Liver (tissue), 3 donors: ENCODE measurements at regions not wholly inside any gene's neighbourhood (a gene's known extent, or its start where the extent isn't known, plus 50 kb on each side); places are given as distances from the start of the nearest gene placed in this dataset.

Experiments used
- CTCF ChIP-seq: fragments of 150-350 bp; IDR thresholded peaks from 2 replicates; pipeline ENCODE4 v1.5.1; 2017; ENCODE audit warnings: improper control_type of control experiment, low read depth, low read length; ENCODE audit not compliant: missing input control
- FOXA2 ChIP-seq: IDR thresholded peaks from 2 replicates; pipeline ENCODE4 v1.6.1; 2016; ENCODE audit warnings: antibody characterized with exemption
- HNF4A ChIP-seq, 2 donors: conservative IDR thresholded peaks; 2 replicates each; pipeline ENCODE4 v1.6.1; 2016; ENCODE audit warnings: antibody characterized with exemption in 2 of 2, mild to moderate bottlenecking in 2 of 2
- JUND ChIP-seq, 2 donors: IDR thresholded peaks; 2 replicates each; pipeline ENCODE4 v1.6.1; 2016; ENCODE audit warnings: antibody characterized with exemption in 2 of 2
- MAX ChIP-seq: IDR thresholded peaks from 2 replicates; pipeline ENCODE4 v1.6.1; 2016; ENCODE audit warnings: antibody characterized with exemption
- RAD21 ChIP-seq, 2 donors: IDR thresholded peaks; 2 replicates each; pipeline ENCODE4 v1.6.1; 2016; ENCODE audit warnings: antibody characterized with exemption in 2 of 2, mild to moderate bottlenecking in 2 of 2
- REST ChIP-seq: IDR thresholded peaks from 2 replicates; pipeline ENCODE4 v1.6.1; 2016; ENCODE audit warnings: antibody characterized with exemption, mild to moderate bottlenecking
- YY1 ChIP-seq: IDR thresholded peaks from 2 replicates; pipeline ENCODE4 v1.6.1; 2016; ENCODE audit warnings: antibody characterized with exemption, mild to moderate bottlenecking
- donor health status: healthy.
- donor health status: healthy.

- TF ChIP-seq REST (no peak), CTCF (no peak), JUND (IDR thresholded peaks at IDR 0.05) (no peak), FOXA2 (no peak), HNF4A (conservative IDR thresholded peaks at IDR 0.05) (no peak), RAD21 (IDR thresholded peaks at IDR 0.05) (no peak), YY1 (no peak), MAX (no peak)
These were observed 116.5 kb upstream of the ATP1B1 start for GRCh38 chr1:168989985-168990384.
